Activated CD8-positive, alpha-beta memory T cell treated with anti-CD3 and anti-CD28 coated beads for 48 hours (primary cell): ENCODE measurements at regions not wholly inside any gene's neighbourhood (a gene's known extent, or its start where the extent isn't known, plus 50 kb on each side); places are given as distances from the start of the nearest gene placed in this dataset.
A peak's percentile ranks its signal among the peaks of the same experiment; 100 is the strongest.
"Not testable (repeated sequence)": the region's sequence is repeated elsewhere in the genome, so short reads cannot be mapped to it uniquely, and the experiment has no call there.

Experiments
- DNase-seq, 3 experiments: peaks; one replicate each; pipeline ENCODE4 v3.0.0-alpha.2; 2020; ENCODE audit warnings: low read depth in 2 of 3, low spot score in 2 of 3

DNA sequence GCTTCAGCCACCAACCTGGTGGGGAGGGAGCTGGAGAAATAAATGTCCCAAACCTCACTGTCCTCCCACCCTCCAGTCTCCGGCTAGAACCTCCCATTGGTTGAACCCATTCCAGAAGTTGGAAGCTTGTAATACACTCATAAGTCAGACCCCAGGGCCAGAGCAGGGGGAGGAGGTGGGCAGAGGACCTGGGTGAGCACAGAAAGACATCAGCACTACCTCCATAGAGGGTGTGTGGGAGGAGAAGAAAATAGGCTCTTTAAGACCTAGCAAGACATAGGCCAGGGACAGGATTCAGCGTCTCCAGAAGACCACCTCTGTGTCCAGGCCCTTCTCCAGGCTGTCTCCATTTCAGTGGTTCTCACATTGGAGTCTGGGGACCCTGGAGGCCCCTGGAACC is 73.3 kb upstream of the TOP1 start:
- no peak for DNase-seq

DNA sequence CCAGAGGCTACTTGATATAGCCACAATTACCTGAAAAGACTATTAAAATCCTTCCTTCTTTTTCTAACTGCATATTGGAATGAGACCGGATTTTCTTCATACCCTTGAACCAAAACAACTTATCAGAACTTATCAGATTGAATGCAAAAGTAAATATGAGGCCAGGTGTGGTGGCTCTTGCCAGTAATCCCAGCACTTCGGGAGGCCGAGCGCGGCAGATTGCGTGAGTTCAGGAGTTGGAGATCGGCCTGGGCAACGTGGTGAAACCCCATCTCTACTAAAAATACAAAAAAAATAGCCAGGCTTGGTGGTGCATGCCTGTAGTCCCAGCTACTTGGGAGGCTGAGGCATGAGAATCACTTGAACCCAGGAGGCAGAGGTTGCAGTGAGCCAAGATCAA is 72.8 kb upstream of the TOP1 start:
- DNase-seq: not testable (repeated sequence)

DNA sequence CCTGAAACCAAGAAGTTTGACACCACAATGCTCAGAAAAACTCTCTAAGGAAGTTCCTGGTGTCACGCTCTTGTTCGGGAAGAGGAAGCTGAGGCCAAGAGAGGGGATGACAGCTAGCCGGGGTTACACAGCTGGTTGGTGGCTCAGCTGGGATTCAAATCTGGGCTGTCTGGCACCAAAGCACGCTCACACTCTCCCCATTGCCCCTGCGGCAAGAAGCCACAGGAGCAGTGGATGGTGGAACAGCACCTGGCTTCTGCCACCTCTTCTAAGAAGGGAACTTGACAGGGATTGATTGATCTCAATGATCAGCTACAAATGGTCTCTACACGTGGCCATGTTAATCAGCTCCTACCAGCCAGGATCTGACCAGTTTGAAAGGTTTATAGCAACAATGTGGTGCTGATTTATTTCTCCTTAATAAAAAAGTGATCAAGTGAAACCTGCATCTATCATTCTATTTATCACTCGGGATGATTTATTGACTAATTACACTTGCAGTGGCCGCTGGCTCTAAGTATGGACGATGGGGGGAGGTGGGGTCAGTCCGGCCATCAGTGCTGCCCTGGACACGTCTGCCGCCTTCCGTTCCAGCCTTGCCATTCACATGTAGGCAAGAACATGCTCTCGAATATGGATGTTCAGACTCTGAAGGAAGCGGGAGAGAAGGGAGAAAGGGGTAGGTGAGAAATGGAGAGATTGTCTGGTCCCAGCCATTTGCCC is 71.9 kb upstream of the TOP1 start:
- DNase-seq: no peak

DNA sequence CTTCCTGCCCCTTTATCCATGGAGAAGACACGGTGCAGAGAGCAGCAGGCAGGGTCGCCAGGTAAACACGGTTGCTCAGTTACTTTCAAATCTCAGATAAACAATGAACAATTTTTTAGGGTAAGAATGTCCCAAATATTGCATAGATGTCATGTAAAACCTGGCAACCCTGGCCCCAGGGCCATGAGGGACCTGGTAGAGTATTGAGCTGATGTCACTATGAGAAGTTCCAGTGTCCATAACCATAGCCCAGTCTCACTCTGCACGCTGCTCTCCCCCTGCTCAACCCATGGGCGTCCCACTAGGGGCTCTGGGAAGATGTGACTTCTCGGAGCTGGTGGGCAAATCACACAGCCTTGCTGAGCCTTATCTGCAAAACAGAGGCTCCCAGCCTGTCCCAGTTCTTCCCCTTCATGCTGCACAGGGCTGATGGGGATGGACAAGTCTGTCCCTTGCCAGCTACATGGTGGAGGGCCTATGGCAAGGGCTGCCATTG is 71.3 kb upstream of the TOP1 start:
- no peak for DNase-seq

DNA sequence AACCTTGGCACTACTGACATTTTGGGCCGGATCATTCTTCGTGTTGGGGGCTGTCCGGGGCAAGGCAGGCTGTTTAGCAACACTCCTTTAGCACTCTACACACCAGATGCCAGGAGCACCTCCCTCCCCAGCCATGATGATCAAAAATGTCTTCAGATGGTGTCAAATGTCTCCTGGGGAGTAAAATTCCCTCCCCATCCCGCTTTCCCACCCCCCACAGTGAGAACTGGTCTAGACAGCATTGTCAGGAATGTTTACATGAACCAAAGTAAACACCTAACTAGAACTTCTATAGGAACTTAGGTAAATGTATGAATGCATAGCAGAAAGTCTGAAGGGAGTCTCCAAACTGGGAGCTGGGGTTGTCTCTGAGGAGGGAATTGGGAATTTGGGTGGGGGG is 70.0 kb upstream of the TOP1 start:
- no peak for DNase-seq

DNA sequence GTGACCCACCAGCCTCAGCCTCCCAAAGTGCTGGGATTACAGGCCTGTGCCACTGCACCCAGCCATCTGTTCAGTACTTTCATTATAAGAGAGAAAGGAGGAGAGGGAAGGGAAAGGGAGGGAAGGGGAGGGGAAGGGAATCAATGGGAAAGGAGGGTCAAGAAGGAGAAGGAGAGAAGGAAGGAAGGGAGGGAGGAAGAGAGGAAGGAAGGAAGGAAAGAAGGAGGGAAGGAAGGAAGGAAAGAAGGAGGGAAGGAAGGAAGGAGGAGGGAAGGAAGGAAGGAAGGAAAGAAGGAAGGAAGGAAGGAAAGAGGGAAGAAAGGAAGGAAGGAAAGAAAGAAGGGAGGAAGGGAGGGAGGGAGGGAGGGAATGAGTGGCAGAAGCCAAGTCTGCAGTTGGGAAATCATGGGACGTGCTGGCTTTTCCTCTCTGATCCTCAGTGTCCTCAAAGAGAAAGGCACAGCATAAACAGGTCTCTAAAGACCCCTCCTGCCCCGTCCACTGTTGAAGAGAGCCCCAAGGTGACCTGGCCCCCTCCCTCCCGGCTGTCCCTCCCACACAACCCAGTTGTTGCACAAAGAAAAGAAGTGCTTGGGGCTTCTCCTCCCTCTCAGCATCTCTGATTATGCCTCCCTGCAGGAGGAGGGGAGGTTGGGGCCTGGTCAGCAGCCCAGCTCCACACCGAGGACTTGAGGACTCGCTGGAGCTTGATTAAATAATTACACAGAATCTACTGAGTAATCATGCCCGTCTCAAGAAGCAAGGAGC is 69.1 kb upstream of the TOP1 start:
- no peak for DNase-seq

DNA sequence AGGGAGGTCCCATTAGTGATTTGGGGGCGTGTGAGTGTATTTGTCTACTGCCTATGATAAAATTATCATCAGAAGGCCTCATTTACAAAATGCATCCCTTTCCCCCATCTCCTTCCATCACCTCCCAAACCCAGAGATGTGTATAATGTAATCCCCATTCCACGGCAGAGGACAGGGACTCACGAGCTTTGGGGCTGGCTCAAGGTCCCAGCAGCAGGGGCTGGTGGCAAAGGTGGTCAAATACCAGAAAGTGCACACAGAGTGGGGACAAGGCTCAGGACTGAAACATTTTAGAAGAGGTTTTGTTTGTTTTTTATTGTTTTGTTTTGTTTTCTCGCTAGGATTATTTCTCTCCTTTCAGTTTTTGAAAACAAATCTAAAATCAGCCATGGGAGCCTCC is 68.5 kb upstream of the TOP1 start:
- DNase-seq: no peak

DNA sequence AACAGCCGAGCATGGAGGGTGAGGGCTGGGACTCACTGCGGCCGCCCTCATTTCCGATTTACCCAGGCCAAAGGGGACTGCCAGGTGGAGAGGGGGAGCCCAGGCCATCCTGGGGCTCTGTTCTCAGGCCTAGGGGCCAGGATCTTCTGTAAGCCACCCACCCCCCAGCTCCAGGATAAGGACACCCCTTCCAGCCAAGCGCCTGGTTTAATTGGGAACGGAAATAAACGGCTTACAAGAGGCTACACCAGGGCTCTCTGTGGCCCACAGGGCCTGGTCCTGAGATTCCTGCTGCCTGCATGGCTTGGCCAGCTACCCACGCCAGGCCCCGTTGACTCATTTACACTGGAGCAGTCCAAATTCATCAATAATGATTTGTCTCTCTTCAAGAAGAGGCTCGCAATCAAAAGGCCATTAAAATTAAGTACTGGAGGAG is 68.1 kb upstream of the TOP1 start:
- DNase-seq: no peak

DNA sequence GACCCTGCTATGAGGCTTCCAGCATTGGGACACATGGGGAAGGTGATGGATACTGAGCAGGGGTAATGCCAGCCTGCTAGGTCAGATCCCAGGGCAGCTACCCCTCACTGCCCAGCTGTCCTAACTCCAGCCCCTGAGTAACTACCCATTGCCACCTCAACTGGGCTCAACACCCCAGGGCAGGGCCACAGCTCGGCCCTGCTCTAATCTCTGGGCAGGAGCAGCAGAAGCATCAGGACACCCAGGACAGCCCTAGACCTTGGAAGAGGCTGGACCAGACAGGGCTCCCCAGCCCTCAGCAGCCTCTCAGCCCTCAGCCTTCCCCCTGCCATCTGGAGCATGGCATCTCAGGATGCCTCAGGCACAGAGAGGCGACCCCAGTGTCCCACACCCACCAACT is 67.4 kb upstream of the TOP1 start:
- no peak for DNase-seq

DNA sequence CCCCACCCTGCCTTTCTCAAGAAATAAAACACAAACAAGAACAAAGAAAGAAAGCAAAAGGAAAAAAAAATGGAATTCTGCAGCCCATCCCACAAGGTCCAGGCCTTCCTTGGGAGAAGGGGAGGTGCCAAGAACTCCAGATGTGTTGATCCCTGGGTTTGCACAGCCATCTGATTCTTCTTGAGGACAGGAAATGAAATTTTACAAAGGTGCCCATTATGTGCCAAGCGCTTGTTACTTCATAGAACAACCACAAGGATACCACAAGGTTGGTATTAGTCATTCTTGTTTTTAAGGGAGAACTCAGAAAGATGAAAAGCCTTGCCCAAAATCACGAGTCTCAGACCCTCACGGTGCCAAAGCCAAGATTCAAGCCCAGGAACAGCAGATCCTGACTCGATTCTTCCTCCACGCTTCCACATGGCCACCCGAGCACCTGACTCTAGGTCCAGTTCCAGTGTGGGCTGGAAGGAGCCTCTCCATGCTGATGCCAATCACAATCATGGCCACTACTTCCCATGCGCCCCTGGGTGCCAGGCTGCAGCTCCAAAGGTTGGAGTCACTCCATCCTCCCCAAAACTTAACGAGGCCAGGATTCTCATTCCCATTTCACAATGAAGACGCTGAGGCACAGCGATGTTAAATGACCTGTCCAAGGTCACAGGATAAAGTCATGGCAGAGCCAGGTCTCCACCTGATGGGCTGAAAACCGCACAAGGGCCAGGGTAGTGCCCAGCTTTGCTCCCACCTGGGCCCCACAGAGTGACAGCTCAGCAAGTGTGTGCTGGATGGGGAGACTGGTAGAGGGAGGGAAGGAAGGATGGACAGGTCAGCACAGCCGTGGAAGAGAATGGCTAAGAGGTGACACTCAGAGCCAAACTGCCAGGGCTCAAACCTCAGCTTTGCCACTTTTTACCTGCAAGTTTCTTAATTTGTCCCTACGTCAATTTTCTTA is 66.7 kb upstream of the TOP1 start:
- DNase-seq: no peak

DNA sequence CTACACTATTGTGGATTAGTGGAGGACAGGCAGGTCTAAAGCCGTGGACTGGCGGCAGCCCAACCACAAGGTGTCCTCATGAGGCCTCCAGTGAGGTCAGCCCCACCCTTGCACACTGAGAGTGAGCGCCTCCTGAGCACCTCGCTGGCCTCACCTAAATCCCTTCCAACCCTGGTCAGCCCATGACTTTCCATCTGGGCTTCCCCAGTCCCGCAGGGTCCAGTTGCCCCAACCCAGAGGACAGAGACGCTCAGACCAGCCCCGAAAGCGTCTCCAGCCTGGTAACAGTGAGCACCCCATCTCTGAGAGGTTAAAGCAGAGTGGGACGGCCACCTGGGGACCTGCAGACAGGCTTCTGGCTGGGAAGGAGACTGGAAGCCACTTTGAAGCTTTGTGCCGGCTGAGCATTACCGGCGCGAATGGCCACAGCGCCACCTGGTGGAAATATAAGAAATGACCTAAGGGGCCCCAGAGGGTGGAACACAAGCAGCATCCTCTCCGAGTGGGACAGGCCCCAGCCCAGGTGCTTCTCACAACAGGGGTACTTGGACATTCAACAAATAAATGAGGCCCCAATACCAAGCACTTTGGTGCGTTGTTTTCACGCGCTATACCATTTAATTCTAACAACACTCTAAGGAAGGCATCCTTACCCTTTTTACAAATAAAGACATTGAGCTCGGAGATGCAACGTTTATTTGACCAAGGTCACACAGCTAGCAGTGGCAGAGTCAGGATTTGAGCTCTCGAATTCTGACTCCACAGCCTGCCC is 65.7 kb upstream of the TOP1 start:
- DNase-seq: peak; percentile 46 to 67 (median 58)

DNA sequence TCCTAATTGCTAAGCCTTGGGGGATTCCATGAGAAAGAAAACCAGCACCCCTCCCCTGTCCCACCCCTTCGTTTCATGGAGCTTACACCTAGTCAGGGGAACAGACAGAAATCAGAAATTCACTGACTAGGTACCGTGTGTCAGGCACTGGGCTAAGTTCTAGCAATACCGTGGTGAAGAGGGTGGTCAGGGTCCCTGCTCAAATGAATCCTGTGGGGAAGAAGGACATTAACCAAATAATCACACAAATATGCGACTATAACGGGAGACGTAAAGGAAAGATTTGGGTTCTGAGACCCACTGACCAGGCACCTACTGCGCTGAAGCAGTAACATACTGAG is 65.1 kb upstream of the TOP1 start:
- no peak for DNase-seq

DNA sequence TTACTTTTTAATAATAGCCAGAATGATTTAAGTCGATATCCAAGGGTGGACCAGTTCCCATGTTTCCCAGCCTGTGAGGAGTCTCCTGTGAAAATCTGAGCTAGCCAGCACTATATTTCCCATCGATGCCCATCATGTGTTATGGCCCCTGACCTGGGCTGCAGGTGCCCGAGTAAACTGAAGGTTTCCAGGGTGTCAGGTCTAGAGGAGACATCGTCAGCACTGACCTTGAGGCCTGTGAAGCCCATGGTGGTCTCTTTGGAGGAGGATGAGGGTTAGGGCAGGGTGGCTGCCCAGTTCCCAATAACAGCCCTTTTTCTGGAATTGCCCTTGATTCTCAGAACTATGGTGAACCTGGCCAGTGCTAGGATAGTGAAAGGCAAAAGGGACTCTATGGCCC is 63.0 kb upstream of the TOP1 start:
- no peak for DNase-seq

DNA sequence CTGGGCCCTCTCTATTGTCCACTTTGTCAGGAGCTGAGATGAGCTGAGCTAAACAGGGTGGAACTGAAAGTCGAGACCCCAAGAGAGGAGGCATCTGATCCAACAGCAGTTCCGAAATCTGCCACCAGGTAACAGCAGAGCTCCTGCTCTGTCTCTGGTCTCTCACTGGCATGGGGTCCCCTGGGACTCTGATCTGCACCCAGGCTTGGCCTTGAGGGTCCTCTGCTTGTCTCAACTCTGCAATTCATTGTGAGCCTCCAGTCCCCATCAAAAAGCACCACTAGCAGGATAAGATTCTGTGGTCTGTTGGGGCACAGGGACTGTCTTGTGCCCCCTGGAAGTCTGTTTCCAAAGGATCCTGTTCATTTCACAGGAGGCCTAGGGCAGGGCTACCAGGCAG is 62.5 kb upstream of the TOP1 start:
- no peak for DNase-seq

DNA sequence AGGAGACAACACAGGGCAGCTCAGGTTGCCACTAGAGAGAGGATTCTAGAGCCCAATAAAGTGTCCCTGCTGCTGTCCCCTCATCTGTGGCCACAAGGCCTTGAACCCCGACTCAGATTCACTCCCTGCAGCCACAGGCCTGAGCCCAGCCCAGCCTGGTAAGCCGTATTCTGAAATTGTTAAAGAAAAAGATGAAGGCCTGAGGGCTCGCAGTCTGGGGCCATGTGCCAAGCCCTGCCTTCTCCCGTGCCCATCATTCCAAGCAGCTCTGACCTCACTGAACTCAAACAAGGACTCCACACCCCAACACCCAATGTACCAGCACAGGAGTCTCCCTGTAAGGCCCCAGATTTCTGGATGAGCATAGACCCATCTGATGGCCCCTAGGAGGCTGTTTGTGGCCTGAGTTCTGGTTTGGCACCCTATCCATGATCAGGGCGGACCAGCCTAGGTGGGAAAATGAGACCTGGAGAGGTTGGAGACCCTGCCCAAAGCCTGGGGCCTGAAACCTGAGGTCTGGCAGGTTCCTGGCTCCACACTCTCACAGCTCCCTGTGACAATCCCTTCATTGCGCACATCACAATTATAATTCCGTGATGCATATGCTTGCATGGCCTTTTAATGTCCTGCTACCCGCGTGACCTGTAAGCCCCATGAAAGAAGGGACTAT is 62.0 kb upstream of the TOP1 start:
- DNase-seq: no peak

DNA sequence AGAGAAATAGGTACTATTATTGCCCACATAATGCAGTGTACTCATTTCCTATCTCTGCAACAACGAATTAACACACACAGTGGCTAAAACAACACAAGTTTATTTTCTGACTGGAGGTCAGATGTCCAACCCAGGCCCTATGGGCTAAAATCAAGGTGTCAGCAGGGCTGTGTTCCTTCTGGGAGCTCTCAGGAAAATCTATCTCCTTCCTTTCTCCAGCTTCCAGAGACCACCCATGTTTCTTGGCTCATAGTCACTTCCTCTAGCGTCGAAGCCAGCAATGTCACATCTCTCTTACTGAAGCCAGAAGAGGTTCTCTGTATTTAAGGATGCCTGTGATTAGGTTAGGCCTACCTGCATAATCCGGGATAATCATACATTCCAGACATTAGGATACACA is 60.9 kb upstream of the TOP1 start:
- DNase-seq: no peak

DNA sequence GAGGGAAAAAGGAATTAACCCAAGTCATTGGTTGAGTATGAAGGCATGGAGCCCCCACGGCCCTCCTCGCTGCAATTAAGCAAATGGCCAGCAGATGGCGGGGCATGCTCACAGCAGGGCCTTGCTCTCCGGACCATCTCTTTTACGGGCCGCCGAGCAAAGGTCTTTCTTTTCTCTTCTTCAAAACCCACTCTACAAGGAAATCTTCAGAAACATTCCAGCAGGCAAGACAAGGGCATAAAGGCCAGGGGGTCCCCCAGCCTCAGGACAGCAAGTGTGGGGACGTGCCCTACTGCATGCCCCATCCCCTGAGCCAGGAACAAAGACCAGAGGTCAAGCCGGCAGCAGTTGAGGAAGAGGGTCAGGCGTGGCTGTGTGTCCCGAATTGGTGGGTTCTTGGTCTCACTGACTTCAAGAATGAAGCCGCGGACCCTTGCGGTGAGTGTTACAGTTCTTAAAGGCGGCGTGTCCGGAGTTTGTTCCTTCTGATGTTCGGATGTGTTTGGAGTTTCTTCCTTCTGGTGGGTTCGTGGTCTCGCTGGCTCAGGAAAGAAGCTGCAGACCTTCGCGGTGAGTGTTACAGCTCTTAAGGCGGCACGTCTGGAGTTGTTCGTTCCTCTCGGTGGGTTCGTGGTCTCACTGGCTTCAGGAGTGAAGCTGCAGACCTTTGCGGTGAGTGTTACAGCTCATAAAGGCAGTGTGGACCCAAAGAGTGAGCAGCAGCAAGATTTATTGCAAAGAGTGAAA is 59.6 kb upstream of the TOP1 start:
- peak; percentile 62 to 89 (median 87) for DNase-seq

DNA sequence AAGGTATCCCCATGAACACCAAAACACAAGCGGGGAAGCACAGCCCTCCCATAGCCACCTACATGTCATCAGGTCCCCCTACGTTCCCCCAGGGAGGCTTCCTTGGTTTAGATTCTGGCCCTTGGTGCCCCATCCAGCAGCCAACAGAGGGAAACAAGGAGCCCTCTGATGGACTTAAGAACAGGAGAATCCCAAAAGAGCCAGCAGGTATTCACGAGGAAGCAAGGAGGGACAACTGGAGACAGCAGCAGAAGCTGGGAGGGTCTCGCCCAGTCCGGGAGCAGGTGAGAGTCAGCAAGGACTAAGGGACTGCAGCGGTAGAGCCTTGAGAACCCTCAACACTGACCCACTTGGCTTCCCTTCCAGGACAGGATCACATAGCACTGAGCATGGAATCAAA is 58.4 kb upstream of the TOP1 start:
- DNase-seq: no peak

DNA sequence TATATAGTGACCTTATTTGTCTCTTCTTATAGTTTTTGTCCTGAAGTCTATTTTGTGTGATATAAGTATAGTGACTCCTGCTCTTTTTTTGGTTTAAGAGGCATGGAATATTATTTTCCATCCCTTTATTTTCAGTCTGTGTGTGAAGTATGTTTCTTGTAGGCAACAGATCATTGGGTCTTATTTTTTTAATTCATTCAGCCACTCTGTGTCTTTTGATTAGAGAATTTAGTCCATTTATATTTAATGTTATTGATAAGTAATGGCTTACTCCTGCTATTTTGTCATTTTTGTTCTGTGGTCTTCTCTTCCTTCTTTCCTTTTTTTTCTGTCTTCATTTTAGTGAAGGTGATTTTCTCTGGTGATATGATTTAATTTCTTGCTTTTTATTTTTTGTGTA is 51.4 kb upstream of the TOP1 start:
- no peak for DNase-seq

DNA sequence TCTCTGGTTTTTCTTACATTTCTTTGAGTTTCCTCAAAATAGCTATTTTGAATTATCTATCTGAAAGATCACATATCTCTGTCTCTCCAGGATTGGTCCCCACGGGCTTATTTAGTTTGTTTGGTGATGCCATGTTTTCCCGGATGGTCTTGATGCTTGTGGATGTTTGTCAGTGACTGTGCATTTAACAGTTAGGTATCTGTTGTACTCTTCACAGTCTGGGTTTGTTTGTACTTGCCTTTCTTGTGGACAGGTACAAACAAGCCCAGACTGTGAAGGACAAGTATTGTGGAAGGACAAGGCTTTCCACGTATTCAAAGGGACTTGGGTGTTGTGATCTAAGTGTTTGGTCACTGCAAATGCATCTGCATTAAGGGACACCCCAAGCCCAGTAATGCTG is 49.9 kb upstream of the TOP1 start:
- DNase-seq: no peak
